ENCODE measurements at regions not wholly inside any gene's neighbourhood (a gene's known extent, or its start where the extent isn't known, plus 50 kb on each side); places are given as distances from the start of the nearest gene placed in this dataset.

- TF ChIP-seq HNF4A (conservative IDR thresholded peaks at IDR 0.05) (peak; percentile 5 to 9), RXRA (IDR thresholded peaks at IDR 0.05) (peak in 1 of 2 donors; percentile 12), CTCF (IDR thresholded peaks at IDR 0.05; ENCODE audit: low read depth, low read length, missing input control) (peak; percentile 98), FOXA1 (IDR thresholded peaks at IDR 0.05) (no peak), FOXA2 (IDR thresholded peaks at IDR 0.05) (peak; percentile 18), GABPA (IDR thresholded peaks at IDR 0.05 in 1 of 2, conservative IDR thresholded peaks at IDR 0.05 in 1 of 2) (no peak), YY1 (IDR thresholded peaks at IDR 0.05) (peak; percentile 17), RAD21 (IDR thresholded peaks at IDR 0.05) (peak; percentile 98 to 99)
- Histone ChIP-seq H3K4me3 (ENCODE audit: low read depth in 1 of 3, low read length in 3 of 3) (no peak overlapping the region), H3K9ac (ENCODE audit: low read depth in 1 of 2, low read length in 2 of 2) (no peak overlapping the region), H3K27ac (ENCODE audit: low read depth in 1 of 2, low read length in 2 of 2) (no peak overlapping the region), H3K27me3 (ENCODE audit: control insufficient read depth in 4 of 4, insufficient read depth in 4 of 4, low read length in 3 of 4) (no peaks in the 10 kb centered on the region), H3K36me3 (ENCODE audit: control insufficient read depth in 4 of 4, insufficient read depth in 3 of 4, low read depth in 1 of 4, low read length in 3 of 4) (no peaks in the 10 kb centered on the region), H3K4me1 (ENCODE audit: control insufficient read depth in 4 of 4, insufficient read depth in 4 of 4, low read length in 3 of 4) (peaks cover 0 to 4% (median 1%) of the 10 kb centered on the region in 4 donors), H3K9me3 (ENCODE audit: control insufficient read depth in 4 of 4, low read length in 3 of 4) (no peaks in the 10 kb centered on the region)
- DNase-seq (ENCODE audit: low spot score): peak; percentile 81
- 43% methylated on average over 3 of the region's 3 CpGs for WGBS
Observed at GRCh38 chr17:27236717-27237315, 57.1 kb upstream of the WSB1 start.

GRCh38 chr17:27237890-27238289, 56.0 kb upstream of the WSB1 start:
- Histone ChIP-seq H3K9ac (ENCODE audit: low read depth in 1 of 2, low read length in 2 of 2) (no peak overlapping the region), H3K4me3 (ENCODE audit: low read depth in 1 of 3, low read length in 3 of 3) (no peak overlapping the region), H3K27ac (ENCODE audit: low read depth in 1 of 2, low read length in 2 of 2) (no peak overlapping the region), H3K27me3 (ENCODE audit: control insufficient read depth in 4 of 4, insufficient read depth in 4 of 4, low read length in 3 of 4) (no peaks in the 10 kb centered on the region), H3K4me1 (ENCODE audit: control insufficient read depth in 4 of 4, insufficient read depth in 4 of 4, low read length in 3 of 4) (peaks cover 0 to 4% (median 1%) of the 10 kb centered on the region in 4 donors), H3K36me3 (ENCODE audit: control insufficient read depth in 4 of 4, insufficient read depth in 3 of 4, low read depth in 1 of 4, low read length in 3 of 4) (no peaks in the 10 kb centered on the region), H3K9me3 (ENCODE audit: control insufficient read depth in 4 of 4, low read length in 3 of 4) (no peaks in the 10 kb centered on the region)
- no peak for DNase-seq (ENCODE audit: low spot score)
- 91% methylated on average over 7 of the region's 7 CpGs for WGBS
- TF ChIP-seq RAD21 (IDR thresholded peaks at IDR 0.05) (no peak), CTCF (IDR thresholded peaks at IDR 0.05; ENCODE audit: low read depth, low read length, missing input control) (no peak), EGR1 (IDR thresholded peaks at IDR 0.05; ENCODE audit: low read depth in 2 of 2) (no peak), NR2F2 (IDR thresholded peaks at IDR 0.05) (no peak), TAF1 (conservative IDR thresholded peaks at IDR 0.05) (no peak), SP1 (IDR thresholded peaks at IDR 0.05) (no peak), ATF3 (IDR thresholded peaks at IDR 0.05) (no peak)
- TF ChIP-seq, protein P1, sequence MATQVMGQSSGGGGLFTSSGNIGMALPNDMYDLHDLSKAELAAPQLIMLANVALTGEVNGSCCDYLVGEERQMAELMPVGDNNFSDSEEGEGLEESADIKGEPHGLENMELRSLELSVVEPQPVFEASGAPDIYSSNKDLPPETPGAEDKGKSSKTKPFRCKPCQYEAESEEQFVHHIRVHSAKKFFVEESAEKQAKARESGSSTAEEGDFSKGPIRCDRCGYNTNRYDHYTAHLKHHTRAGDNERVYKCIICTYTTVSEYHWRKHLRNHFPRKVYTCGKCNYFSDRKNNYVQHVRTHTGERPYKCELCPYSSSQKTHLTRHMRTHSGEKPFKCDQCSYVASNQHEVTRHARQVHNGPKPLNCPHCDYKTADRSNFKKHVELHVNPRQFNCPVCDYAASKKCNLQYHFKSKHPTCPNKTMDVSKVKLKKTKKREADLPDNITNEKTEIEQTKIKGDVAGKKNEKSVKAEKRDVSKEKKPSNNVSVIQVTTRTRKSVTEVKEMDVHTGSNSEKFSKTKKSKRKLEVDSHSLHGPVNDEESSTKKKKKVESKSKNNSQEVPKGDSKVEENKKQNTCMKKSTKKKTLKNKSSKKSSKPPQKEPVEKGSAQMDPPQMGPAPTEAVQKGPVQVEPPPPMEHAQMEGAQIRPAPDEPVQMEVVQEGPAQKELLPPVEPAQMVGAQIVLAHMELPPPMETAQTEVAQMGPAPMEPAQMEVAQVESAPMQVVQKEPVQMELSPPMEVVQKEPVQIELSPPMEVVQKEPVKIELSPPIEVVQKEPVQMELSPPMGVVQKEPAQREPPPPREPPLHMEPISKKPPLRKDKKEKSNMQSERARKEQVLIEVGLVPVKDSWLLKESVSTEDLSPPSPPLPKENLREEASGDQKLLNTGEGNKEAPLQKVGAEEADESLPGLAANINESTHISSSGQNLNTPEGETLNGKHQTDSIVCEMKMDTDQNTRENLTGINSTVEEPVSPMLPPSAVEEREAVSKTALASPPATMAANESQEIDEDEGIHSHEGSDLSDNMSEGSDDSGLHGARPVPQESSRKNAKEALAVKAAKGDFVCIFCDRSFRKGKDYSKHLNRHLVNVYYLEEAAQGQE (IDR thresholded peaks at IDR 0.05): no peak

All from liver (tissue), 8 donors.